Astrocyte (in vitro differentiated cells and primary cell): ENCODE measurements at regions not wholly inside any gene's neighbourhood (a gene's known extent, or its start where the extent isn't known, plus 50 kb on each side); places are given as distances from the start of the nearest gene placed in this dataset.

ENCODE experiments used
- DNase-seq: peaks from one replicate; pipeline ENCODE4 v3.0.0-alpha.2; 2010; ENCODE audit warnings: low read depth
- FAIRE-seq: peaks from 2 replicates; lab custom pipeline; 2011; peaks lifted over from hg19 to GRCh38; lab: Jason Lieb, UNC
- H2AFZ ChIP-seq: 2 replicates; pipeline ENCODE4 v1.6.0; 2012; ENCODE audit warnings: low read depth, low read length, inconsistent platforms
- H3K27ac ChIP-seq: 2 replicates; pipeline ENCODE4 v1.5.1; 2011; ENCODE audit warnings: low read depth, low read length, inconsistent platforms
- H3K27me3 ChIP-seq: 2 replicates; pipeline ENCODE4 v1.6.0; 2011; ENCODE audit warnings: low read length, inconsistent platforms; ENCODE audit not compliant: insufficient read depth
- H3K36me3 ChIP-seq: 2 replicates; pipeline ENCODE4 v1.5.1; 2011; ENCODE audit warnings: low read length, inconsistent platforms; ENCODE audit not compliant: insufficient read depth
- H3K4me1 ChIP-seq: 2 replicates; pipeline ENCODE4 v1.5.1; 2011; ENCODE audit warnings: low read length, inconsistent platforms; ENCODE audit not compliant: insufficient read depth
- H3K4me2 ChIP-seq: 2 replicates; pipeline ENCODE4 v1.6.0; 2012; ENCODE audit warnings: low read length, inconsistent platforms
- H3K4me3 ChIP-seq: 2 replicates; pipeline ENCODE4 v1.5.1; 2011; ENCODE audit warnings: low read depth, mild to moderate bottlenecking, low read length, inconsistent platforms; ENCODE audit not compliant: insufficient read depth
- H3K79me2 ChIP-seq: 2 replicates; pipeline ENCODE4 v1.6.0; 2012; ENCODE audit warnings: mild to moderate bottlenecking, low read length, inconsistent platforms; ENCODE audit not compliant: insufficient read depth
- H3K9ac ChIP-seq: 2 replicates; pipeline ENCODE4 v1.6.0; 2012; ENCODE audit warnings: mild to moderate bottlenecking, low read length, inconsistent platforms
- H3K9me3 ChIP-seq: 2 replicates; pipeline ENCODE4 v1.5.1; 2012; ENCODE audit warnings: low read depth, mild to moderate bottlenecking, low read length, inconsistent platforms; ENCODE audit not compliant: insufficient read depth
- H4K20me1 ChIP-seq: 2 replicates; pipeline ENCODE4 v1.6.0; 2012; ENCODE audit warnings: low read length, inconsistent platforms; ENCODE audit not compliant: insufficient read depth
- H3K27ac Mint-ChIP-seq: one replicate; pipeline ENCODE4 v1.8.0; 2021; ENCODE audit warnings: mild to moderate bottlenecking, mixed read lengths; ENCODE audit not compliant: unreplicated experiment
- H3K27me3 Mint-ChIP-seq: one replicate; pipeline ENCODE4 v1.8.0; 2021; ENCODE audit warnings: low read depth, mixed read lengths; ENCODE audit not compliant: unreplicated experiment
- H3K36me3 Mint-ChIP-seq: one replicate; pipeline ENCODE4 v1.8.0; 2021; ENCODE audit warnings: low read depth, mixed read lengths; ENCODE audit not compliant: unreplicated experiment
- H3K4me1 Mint-ChIP-seq: one replicate; pipeline ENCODE4 v1.8.0; 2021; ENCODE audit warnings: low read depth, mixed read lengths; ENCODE audit not compliant: unreplicated experiment
- H3K4me3 Mint-ChIP-seq: one replicate; pipeline ENCODE4 v1.8.0; 2021; ENCODE audit warnings: mild to moderate bottlenecking, moderate library complexity, mixed read lengths; ENCODE audit not compliant: unreplicated experiment
- H3K9me3 Mint-ChIP-seq: one replicate; pipeline ENCODE4 v1.8.0; 2021; ENCODE audit warnings: mild to moderate bottlenecking, mixed read lengths; ENCODE audit not compliant: unreplicated experiment
- EZH2 ChIP-seq: IDR thresholded peaks from 2 replicates; pipeline ENCODE4 v1.6.1; 2012; ENCODE audit warnings: mild to moderate bottlenecking, low read length, inconsistent platforms; ENCODE audit not compliant: insufficient read depth
- TF ChIP-seq, protein P1 (sequence below): IDR thresholded peaks from 2 replicates; pipeline ENCODE4 v1.5.1; 2011; ENCODE audit warnings: low read depth, mild to moderate bottlenecking, inconsistent platforms, low read length, moderate library complexity; ENCODE audit not compliant: insufficient read depth

DNA sequence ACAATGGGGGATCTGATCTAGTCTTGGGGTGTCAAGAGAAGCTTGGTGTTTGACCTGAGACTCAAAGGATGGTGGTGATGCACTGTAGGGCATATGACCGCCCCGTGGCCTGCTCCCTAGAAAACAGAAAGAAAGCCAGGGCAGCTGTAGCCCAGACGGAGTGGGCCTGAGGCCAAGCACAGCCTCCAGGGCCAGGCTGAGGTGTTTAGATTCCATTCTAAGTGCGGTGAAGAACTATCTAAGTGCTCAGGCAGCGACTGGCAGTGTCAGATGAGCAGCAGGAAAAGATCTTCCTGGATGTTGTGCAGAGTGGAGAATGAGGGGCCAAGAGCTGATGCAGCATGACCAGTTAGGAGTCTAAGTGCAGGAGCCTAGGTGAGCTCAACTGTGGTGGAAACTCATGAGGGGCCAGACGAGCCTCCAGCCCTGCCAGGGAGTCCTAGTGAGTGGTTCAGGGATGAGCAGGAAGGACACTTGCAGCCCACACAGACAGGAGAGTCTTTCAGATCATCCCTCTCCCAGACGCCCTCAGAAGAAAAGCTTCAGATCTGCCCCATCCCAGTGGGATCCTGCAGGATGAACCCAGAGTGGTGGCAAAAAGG, 314.2 kb upstream of the CCL2 start:
- no peak overlapping the region for H3K4me3 Mint-ChIP-seq
- H3K4me3 ChIP-seq: no peak overlapping the region
- H3K36me3 ChIP-seq: no peaks in the 10 kb centered on the region
- H3K27ac ChIP-seq: no peak overlapping the region
- H3K9me3 ChIP-seq: no peaks in the 10 kb centered on the region
- H3K4me1 ChIP-seq: no peaks in the 10 kb centered on the region
- no peaks in the 10 kb centered on the region for H3K9me3 Mint-ChIP-seq
- no peaks in the 10 kb centered on the region for H3K36me3 Mint-ChIP-seq
- H3K27ac Mint-ChIP-seq: no peak overlapping the region
- no peak overlapping the region for H3K4me2 ChIP-seq
- peaks cover 47% of the 10 kb centered on the region for H3K27me3 Mint-ChIP-seq
- no peaks in the 10 kb centered on the region for H3K4me1 Mint-ChIP-seq
- no peak overlapping the region for H2AFZ ChIP-seq
- no peak overlapping the region for H3K9ac ChIP-seq
- H4K20me1 ChIP-seq: no peaks in the 10 kb centered on the region
- no peaks in the 10 kb centered on the region for H3K27me3 ChIP-seq
- TF ChIP-seq EZH2: no peak
- TF ChIP-seq, protein P1, sequence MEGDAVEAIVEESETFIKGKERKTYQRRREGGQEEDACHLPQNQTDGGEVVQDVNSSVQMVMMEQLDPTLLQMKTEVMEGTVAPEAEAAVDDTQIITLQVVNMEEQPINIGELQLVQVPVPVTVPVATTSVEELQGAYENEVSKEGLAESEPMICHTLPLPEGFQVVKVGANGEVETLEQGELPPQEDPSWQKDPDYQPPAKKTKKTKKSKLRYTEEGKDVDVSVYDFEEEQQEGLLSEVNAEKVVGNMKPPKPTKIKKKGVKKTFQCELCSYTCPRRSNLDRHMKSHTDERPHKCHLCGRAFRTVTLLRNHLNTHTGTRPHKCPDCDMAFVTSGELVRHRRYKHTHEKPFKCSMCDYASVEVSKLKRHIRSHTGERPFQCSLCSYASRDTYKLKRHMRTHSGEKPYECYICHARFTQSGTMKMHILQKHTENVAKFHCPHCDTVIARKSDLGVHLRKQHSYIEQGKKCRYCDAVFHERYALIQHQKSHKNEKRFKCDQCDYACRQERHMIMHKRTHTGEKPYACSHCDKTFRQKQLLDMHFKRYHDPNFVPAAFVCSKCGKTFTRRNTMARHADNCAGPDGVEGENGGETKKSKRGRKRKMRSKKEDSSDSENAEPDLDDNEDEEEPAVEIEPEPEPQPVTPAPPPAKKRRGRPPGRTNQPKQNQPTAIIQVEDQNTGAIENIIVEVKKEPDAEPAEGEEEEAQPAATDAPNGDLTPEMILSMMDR: no peak
- FAIRE-seq (no peak), DNase-seq (peak; percentile 42)
- H3K79me2 ChIP-seq: no peaks in the 10 kb centered on the region

DNA sequence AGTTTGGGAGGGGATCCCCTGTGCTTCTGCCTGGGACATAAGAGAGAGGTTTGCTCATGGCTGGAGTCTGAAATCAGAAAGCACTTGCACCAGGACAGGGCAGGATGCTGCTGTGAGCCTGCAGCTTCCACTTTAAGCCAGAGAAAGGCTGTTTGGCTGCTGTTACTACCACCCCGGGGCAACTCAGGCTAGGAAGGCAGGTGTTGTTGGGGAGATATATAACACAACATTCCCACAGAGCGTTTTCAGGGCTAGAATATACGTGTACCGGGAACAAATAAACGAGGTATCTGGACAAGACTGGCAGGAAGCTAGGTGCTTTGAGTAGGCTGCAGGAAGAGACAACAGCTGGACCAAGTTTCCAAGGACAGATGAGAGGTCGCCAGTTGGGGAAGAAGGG, 313.3 kb upstream of the CCL2 start:
- no peak overlapping the region for H3K4me2 ChIP-seq
- DNase-seq (no peak), FAIRE-seq (no peak)
- no peak for TF ChIP-seq EZH2
- TF ChIP-seq, protein P1: no peak
- H2AFZ ChIP-seq: no peak overlapping the region
- H3K4me3 ChIP-seq: no peak overlapping the region
- H3K27me3 ChIP-seq: no peaks in the 10 kb centered on the region
- Mint-ChIP-seq H3K9me3 (no peaks in the 10 kb centered on the region), H3K4me3 (no peak overlapping the region), H3K4me1 (no peaks in the 10 kb centered on the region), H3K27me3 (peaks cover 52% of the 10 kb centered on the region), H3K36me3 (no peaks in the 10 kb centered on the region), H3K27ac (no peak overlapping the region)
- no peaks in the 10 kb centered on the region for H3K36me3 ChIP-seq
- H3K9ac ChIP-seq: no peak overlapping the region
- H3K9me3 ChIP-seq: no peaks in the 10 kb centered on the region
- no peaks in the 10 kb centered on the region for H3K79me2 ChIP-seq
- H3K27ac ChIP-seq: no peak overlapping the region
- H4K20me1 ChIP-seq: no peaks in the 10 kb centered on the region
- no peaks in the 10 kb centered on the region for H3K4me1 ChIP-seq

DNA sequence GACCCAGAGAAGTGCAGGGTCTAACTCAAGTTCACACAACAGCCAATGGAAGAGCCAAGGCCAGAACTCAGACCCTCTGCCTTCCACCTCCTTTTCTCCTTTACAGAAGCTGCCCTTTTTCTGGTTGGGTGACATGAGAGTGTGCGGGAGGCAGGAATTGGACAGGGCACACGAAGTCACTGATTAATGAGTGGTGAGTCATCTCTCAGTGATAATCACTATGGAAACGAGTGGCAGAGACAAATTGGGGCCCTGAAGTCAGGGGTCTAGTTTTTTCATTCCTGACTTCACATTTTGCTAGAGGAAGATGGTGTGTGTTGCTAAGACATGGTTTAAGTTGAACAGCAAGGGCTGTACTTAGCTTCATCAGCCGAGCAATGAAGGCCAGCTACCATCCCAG, 312.7 kb upstream of the CCL2 start:
- H3K27me3 ChIP-seq: no peaks in the 10 kb centered on the region
- Mint-ChIP-seq H3K27ac (no peak overlapping the region), H3K9me3 (no peaks in the 10 kb centered on the region), H3K27me3 (peaks cover 58% of the 10 kb centered on the region), H3K4me3 (no peak overlapping the region), H3K36me3 (no peaks in the 10 kb centered on the region), H3K4me1 (no peaks in the 10 kb centered on the region)
- H3K4me1 ChIP-seq: no peaks in the 10 kb centered on the region
- DNase-seq (peak; percentile 40), FAIRE-seq (no peak)
- no peak overlapping the region for H3K4me3 ChIP-seq
- no peak overlapping the region for H3K27ac ChIP-seq
- H3K4me2 ChIP-seq: no peak overlapping the region
- H3K9ac ChIP-seq: no peak overlapping the region
- H2AFZ ChIP-seq: no peak overlapping the region
- H4K20me1 ChIP-seq: no peaks in the 10 kb centered on the region
- TF ChIP-seq EZH2: no peak
- TF ChIP-seq, protein P1: no peak
- no peaks in the 10 kb centered on the region for H3K36me3 ChIP-seq
- H3K79me2 ChIP-seq: no peaks in the 10 kb centered on the region
- no peaks in the 10 kb centered on the region for H3K9me3 ChIP-seq
